HL-60 (cell line): ENCODE measurements at regions not wholly inside any gene's neighbourhood (a gene's known extent, or its start where the extent isn't known, plus 50 kb on each side); places are given as distances from the start of the nearest gene placed in this dataset.

ENCODE experiments used
- DNase-seq, 2 experiments: peaks; one replicate each; pipeline ENCODE4 v3.0.0-alpha.2; 2010 to 2020; ENCODE audit warnings: low read depth in 1 of 2, low spot score in 1 of 2
- H3K27ac ChIP-seq: fragments of 250-450 bp; sonication (Bioruptor Pico); replicated peaks from 2 replicates; pipeline ENCODE4 v1.5.1; 2020; ENCODE audit warnings: mild to moderate bottlenecking, moderate library complexity
- H3K27me3 ChIP-seq: fragments of 250-450 bp; sonication (Bioruptor Pico); 2 replicates; pipeline ENCODE4 v1.5.1; 2021; ENCODE audit warnings: mild to moderate bottlenecking, moderate library complexity; ENCODE audit not compliant: insufficient read depth, poor library complexity, severe bottlenecking
- H3K4me3 ChIP-seq: replicated peaks from 2 replicates; pipeline ENCODE4 v1.5.1; 2011; ENCODE audit warnings: mild to moderate bottlenecking, control low read depth, low read length; ENCODE audit not compliant: insufficient read depth
- CTCF ChIP-seq: IDR thresholded peaks from one replicate; pipeline ENCODE4 v1.5.1; 2011; ENCODE audit warnings: low read length, control low read depth, inconsistent platforms; ENCODE audit not compliant: insufficient read depth
- GABPA ChIP-seq: IDR thresholded peaks from 2 replicates; pipeline ENCODE4 v1.6.1; 2012; ENCODE audit warnings: low read depth
- POLR2AphosphoS5 ChIP-seq: IDR thresholded peaks from 2 replicates; pipeline ENCODE4 v1.6.1; 2012; ENCODE audit warnings: low read depth
- REST ChIP-seq: IDR thresholded peaks from 2 replicates; pipeline ENCODE4 v1.6.1; 2012; ENCODE audit warnings: low read depth; ENCODE audit not compliant: insufficient replicate concordance
- SPI1 ChIP-seq: IDR thresholded peaks from 2 replicates; pipeline ENCODE4 v1.6.1; 2012; ENCODE audit warnings: low read depth, mild to moderate bottlenecking, borderline replicate concordance

GRCh38 chr7:68858497-68858896 is 739.8 kb upstream of the AUTS2 start:
- Histone ChIP-seq H3K27me3 (no peaks in the 10 kb centered on the region), H3K4me3 (no peak overlapping the region), H3K27ac (no peak overlapping the region)
- TF ChIP-seq CTCF (no peak), POLR2AphosphoS5 (no peak), SPI1 (no peak)
- DNase-seq, result no peak

GRCh38 chr7:68861171-68861570 is 737.1 kb upstream of the AUTS2 start:
- H3K27ac ChIP-seq, result no peak overlapping the region
- no peak overlapping the region for H3K4me3 ChIP-seq
- DNase-seq, result no peak
- no peaks in the 10 kb centered on the region for H3K27me3 ChIP-seq
- no peak for TF ChIP-seq POLR2AphosphoS5
- TF ChIP-seq REST, result no peak
- no peak for TF ChIP-seq GABPA
- TF ChIP-seq SPI1, result no peak
- no peak for TF ChIP-seq CTCF

GRCh38 chr7:68862261-68862660 is 736.0 kb upstream of the AUTS2 start:
- no peak for TF ChIP-seq SPI1
- no peak for TF ChIP-seq POLR2AphosphoS5
- no peak for TF ChIP-seq REST
- no peak for TF ChIP-seq GABPA
- no peak for TF ChIP-seq CTCF
- H3K27ac ChIP-seq, result no peak overlapping the region
- H3K27me3 ChIP-seq, result no peaks in the 10 kb centered on the region
- H3K4me3 ChIP-seq, result no peak overlapping the region
- DNase-seq, result no peak

- no peak for TF ChIP-seq SPI1
- TF ChIP-seq POLR2AphosphoS5, result no peak
- TF ChIP-seq CTCF, result no peak
- no peak for TF ChIP-seq GABPA
- TF ChIP-seq REST, result no peak
- no peaks in the 10 kb centered on the region for H3K27me3 ChIP-seq
- no peak for DNase-seq
- no peak overlapping the region for H3K4me3 ChIP-seq
- no peak overlapping the region for H3K27ac ChIP-seq
Measured at GRCh38 chr7:68862736-68863135, 735.5 kb upstream of the AUTS2 start.
